Activated CD8-positive, alpha-beta T cell treated with anti-CD3 and anti-CD28 coated beads for 36 hours (primary cell): ENCODE measurements at regions not wholly inside any gene's neighbourhood (a gene's known extent, or its start where the extent isn't known, plus 50 kb on each side); places are given as distances from the start of the nearest gene placed in this dataset.

Experiments
- ATAC-seq: fragments of 200-7000 bp; cut with Tn5 transposase; one replicate; pipeline ENCODE4 v1.10.0; 2021; ENCODE audit warnings: mild to moderate bottlenecking, moderate library complexity
- CTCF ChIA-PET: fragments of 350-600 bp; sonication (Branson Sonifier 250); formaldehyde crosslinking; loops from one replicate; lab custom pipeline; 2021; ENCODE audit warnings: antibody characterized with exemption; lab: Charles Lee
- POLR2A ChIA-PET: fragments of 350-600 bp; sonication (Branson Sonifier 250); formaldehyde crosslinking; loops from one replicate; lab custom pipeline; 2021; ENCODE audit warnings: antibody characterized with exemption; lab: Charles Lee
- DNase-seq: peaks from one replicate; pipeline ENCODE4 v3.0.0-alpha.2; 2020
- H3K27ac Mint-ChIP-seq: one replicate; pipeline ENCODE4 v1.8.0; 2021; ENCODE audit warnings: mild to moderate bottlenecking, mixed read lengths
- H3K27me3 Mint-ChIP-seq: one replicate; pipeline ENCODE4 v1.8.0; 2021; ENCODE audit warnings: mixed read lengths
- H3K36me3 Mint-ChIP-seq: one replicate; pipeline ENCODE4 v1.8.0; 2021; ENCODE audit warnings: low read depth, mixed read lengths
- H3K4me1 Mint-ChIP-seq: one replicate; pipeline ENCODE4 v1.8.0; 2021; ENCODE audit warnings: low read depth, mixed read lengths
- H3K4me3 Mint-ChIP-seq: one replicate; pipeline ENCODE4 v1.8.0; 2021; ENCODE audit warnings: mild to moderate bottlenecking, moderate library complexity, mixed read lengths
- H3K9me3 Mint-ChIP-seq: one replicate; pipeline ENCODE4 v1.8.0; 2021; ENCODE audit warnings: mixed read lengths
- intact Hi-C: fragments of 100-400 bp; cut with micrococcal nuclease; formaldehyde crosslinking; loops from one replicate; pipeline ENCODE4 v1.10.0; 2022
- TF ChIP-seq, protein P1 (sequence below): fragments of 200-600 bp; IDR thresholded peaks from one replicate; pipeline ENCODE4 v1.8.0; 2022; ENCODE audit warnings: antibody characterized with exemption, mild to moderate bottlenecking

DNA sequence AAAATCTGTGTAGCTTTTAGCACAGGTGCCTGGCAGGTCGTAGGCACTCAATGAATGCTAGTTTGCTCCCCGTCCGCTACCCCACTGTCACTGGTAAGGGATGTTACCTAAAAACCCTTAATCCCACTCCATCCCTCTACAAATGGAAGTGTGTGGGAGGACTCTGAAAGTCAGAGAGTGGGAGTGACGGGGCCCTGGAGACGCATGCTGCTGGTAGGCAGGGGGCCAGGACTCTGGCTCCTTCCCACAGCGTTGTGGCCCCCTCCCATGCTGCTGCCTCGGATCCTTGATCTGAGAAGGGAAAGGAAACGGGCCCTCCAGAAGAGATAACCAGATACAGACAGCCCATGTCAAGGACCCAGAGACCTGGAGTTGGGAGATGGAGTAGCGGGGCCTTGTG is 249.3 kb downstream of the HAUS1 start:
- TF ChIP-seq, protein P1, sequence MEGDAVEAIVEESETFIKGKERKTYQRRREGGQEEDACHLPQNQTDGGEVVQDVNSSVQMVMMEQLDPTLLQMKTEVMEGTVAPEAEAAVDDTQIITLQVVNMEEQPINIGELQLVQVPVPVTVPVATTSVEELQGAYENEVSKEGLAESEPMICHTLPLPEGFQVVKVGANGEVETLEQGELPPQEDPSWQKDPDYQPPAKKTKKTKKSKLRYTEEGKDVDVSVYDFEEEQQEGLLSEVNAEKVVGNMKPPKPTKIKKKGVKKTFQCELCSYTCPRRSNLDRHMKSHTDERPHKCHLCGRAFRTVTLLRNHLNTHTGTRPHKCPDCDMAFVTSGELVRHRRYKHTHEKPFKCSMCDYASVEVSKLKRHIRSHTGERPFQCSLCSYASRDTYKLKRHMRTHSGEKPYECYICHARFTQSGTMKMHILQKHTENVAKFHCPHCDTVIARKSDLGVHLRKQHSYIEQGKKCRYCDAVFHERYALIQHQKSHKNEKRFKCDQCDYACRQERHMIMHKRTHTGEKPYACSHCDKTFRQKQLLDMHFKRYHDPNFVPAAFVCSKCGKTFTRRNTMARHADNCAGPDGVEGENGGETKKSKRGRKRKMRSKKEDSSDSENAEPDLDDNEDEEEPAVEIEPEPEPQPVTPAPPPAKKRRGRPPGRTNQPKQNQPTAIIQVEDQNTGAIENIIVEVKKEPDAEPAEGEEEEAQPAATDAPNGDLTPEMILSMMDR = no peak

DNA sequence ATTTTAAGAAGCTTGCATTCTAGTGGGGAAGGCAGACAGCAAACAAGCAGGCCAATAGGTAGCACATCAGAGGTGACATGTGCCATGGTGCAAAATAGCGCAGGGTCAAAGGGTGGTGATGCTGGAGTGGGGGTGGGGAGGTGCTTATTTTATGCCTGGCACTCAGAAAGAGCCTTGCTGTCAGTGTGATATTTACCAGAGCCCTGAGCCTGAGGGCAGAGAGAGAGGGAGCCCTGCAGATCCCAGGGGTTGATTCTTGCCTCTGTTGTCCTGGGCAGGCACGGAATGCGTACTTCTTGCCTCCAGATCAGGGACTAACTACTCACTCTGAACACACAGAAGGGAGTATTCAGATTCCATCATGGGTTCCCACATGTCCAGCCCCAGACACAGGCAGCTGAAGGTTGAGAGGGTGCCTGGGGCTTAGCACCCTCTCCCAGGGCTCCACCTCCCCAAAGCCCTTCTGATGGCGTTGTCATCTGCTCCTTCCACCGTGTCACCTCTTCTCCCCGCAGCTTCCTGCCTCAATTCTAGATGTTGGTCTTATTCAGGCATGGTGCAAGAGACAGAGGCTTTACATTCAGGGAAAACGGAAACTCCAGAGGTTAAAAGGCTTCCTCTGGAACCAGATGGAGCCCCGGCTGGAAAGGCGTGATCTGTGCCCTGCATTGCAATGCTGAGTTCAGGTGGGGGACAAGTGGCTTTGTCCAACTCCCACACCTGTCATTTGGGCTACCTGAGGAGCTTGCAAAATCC is 252.3 kb downstream of the HAUS1 start:
- CTCF ChIA-PET = no interaction called here
- no peak overlapping the region for H3K4me3 Mint-ChIP-seq
- no peak for ATAC-seq

More for the DNA sequence above, 249.3 kb downstream of the HAUS1 start:
- H3K27ac Mint-ChIP-seq = no peak overlapping the region
- H3K27me3 Mint-ChIP-seq = no peaks in the 10 kb centered on the region
- DNase-seq (no peak), ATAC-seq (no peak)
- no peaks in the 10 kb centered on the region for H3K9me3 Mint-ChIP-seq
- ChIA-PET POLR2A (no interaction called here), CTCF (no interaction called here)
- H3K36me3 Mint-ChIP-seq = no peaks in the 10 kb centered on the region
- no peaks in the 10 kb centered on the region for H3K4me1 Mint-ChIP-seq
- no peak overlapping the region for H3K4me3 Mint-ChIP-seq
- intact Hi-C loops = no loop called here

DNA sequence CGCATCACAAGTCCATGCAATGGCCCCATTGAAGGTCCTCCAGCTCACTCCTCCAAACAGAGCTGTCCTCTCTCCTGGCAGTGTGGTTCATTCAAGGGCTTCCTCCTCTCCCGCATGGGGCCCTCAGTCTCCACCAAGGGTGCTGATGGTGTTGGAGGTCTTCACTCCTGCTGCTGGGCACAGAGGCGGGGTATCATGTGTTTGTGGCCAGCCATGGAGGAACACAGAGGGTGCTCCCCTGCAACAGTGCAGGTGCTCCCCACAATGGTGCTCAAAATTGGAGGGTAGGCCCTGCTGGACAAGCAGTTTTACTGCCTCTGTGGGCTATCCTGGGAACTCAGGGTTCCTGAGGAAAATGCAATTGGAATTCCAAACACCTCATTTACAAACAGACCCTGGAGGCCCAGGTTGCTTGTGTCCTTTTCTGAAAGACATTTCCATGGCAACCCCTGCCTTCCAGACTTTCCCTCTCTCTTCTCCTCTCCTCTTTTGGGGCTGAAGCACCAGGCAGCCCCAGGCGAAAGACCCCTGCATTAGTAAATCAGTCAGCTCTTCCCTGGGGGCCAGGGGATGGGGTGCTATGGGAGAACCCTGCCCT is 256.0 kb downstream of the HAUS1 start:
- no peaks in the 10 kb centered on the region for H3K9me3 Mint-ChIP-seq
- CTCF ChIA-PET = interaction anchor here (4.2 kb wide), 1 partner anchor 79 kb away, joined by 14 read pairs; no protein-coding TSS in a partner anchor

More for the DNA sequence above, 252.3 kb downstream of the HAUS1 start:
- H3K27me3 Mint-ChIP-seq = no peaks in the 10 kb centered on the region
- intact Hi-C loops = no loop called here
- TF ChIP-seq, protein P1 = no peak
- POLR2A ChIA-PET = no interaction called here
- H3K4me1 Mint-ChIP-seq = no peaks in the 10 kb centered on the region
- H3K36me3 Mint-ChIP-seq = no peaks in the 10 kb centered on the region
- H3K9me3 Mint-ChIP-seq = no peaks in the 10 kb centered on the region
- no peak overlapping the region for H3K27ac Mint-ChIP-seq
- DNase-seq = no peak

DNA sequence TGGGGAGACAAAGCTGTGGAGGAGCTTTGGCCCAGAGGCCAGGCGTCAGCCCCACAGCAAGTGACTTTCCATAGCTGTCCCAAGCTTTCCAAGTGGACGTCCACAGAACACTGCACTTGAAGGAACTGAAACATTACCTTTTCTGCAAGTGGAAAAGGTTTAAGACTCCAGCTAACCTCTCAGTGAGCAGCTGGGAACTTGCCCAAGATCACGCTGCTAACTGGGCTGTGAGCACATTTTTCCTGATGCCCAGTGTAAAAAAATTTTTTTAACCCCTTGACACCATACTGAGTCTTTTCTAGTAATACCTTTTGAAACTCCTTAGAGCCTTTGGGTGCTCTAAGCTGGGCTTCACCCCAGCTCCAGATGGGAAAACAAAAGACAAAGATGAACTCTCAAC is 256.7 kb downstream of the HAUS1 start:
- intact Hi-C loops = no loop called here
- Mint-ChIP-seq H3K4me1 (no peaks in the 10 kb centered on the region), H3K27me3 (no peaks in the 10 kb centered on the region), H3K4me3 (no peak overlapping the region), H3K9me3 (no peaks in the 10 kb centered on the region), H3K27ac (no peak overlapping the region), H3K36me3 (no peaks in the 10 kb centered on the region)
- DNase-seq (no peak), ATAC-seq (no peak)
- CTCF ChIA-PET = interaction anchor here (4.2 kb wide), 1 partner anchor 80 kb away, joined by 14 read pairs; no protein-coding TSS in a partner anchor
- TF ChIP-seq, protein P1 = no peak
- POLR2A ChIA-PET = interaction anchor here (0.9 kb wide), 1 partner anchor 8 kb away, joined by 3 read pairs; no protein-coding TSS in a partner anchor

More for the DNA sequence above, 256.0 kb downstream of the HAUS1 start:
- ATAC-seq = no peak
- no peaks in the 10 kb centered on the region for H3K27me3 Mint-ChIP-seq
- intact Hi-C loops = no loop called here
- TF ChIP-seq, protein P1 = no peak
- no peak overlapping the region for H3K27ac Mint-ChIP-seq
- no peaks in the 10 kb centered on the region for H3K4me1 Mint-ChIP-seq
- POLR2A ChIA-PET = interaction anchor here (0.9 kb wide), 1 partner anchor 8 kb away, joined by 3 read pairs; no protein-coding TSS in a partner anchor
- no peaks in the 10 kb centered on the region for H3K36me3 Mint-ChIP-seq
- no peak for DNase-seq
- no peak overlapping the region for H3K4me3 Mint-ChIP-seq

DNA sequence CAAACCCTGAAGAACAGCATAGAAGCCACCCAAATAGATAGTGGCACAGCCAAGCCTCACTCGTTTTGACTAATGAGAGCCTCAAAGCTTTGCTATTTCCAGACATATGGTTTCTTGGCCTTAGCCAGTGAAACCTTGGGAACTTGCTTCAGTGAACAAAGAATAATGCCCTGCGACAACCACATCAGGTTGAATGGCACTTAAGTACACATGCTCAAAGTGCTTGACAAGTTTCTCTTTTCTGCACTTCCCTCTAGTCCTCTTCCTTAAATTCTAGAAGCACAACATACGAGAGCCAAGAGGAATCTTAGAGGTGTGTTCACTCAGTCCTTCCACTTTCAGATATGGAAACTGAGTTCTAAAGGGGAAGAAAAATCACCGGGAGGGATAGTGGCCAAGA is 258.3 kb downstream of the HAUS1 start:
- Mint-ChIP-seq H3K9me3 (no peaks in the 10 kb centered on the region), H3K4me1 (no peaks in the 10 kb centered on the region), H3K4me3 (no peak overlapping the region), H3K27ac (no peak overlapping the region), H3K27me3 (no peaks in the 10 kb centered on the region), H3K36me3 (no peaks in the 10 kb centered on the region)
- DNase-seq (no peak), ATAC-seq (no peak)
- TF ChIP-seq, protein P1 = no peak
- ChIA-PET POLR2A (interaction anchor here (1.3 kb wide), 1 partner anchor 40 kb away, joined by 3 read pairs; no protein-coding TSS in a partner anchor), CTCF (interaction anchor here (4.2 kb wide), 1 partner anchor 81 kb away, joined by 14 read pairs; no protein-coding TSS in a partner anchor)
- intact Hi-C loops = no loop called here
